ENCODE measurements at regions not wholly inside any gene's neighbourhood (a gene's known extent, or its start where the extent isn't known, plus 50 kb on each side); places are given as distances from the start of the nearest gene placed in this dataset.

GRCh38 chr5:10125116-10125515, 124.6 kb downstream of the ATPSCKMT start:
- no peak for TF ChIP-seq CTCF (IDR thresholded peaks at IDR 0.05)
- TF ChIP-seq EZH2 (IDR thresholded peaks at IDR 0.05), result no peak
- TF ChIP-seq EZH2phosphoT487 (IDR thresholded peaks at IDR 0.05), result no peak

Data from neural progenitor cell (in vitro differentiated cells).